ENCODE measurements at regions not wholly inside any gene's neighbourhood (a gene's known extent, or its start where the extent isn't known, plus 50 kb on each side); places are given as distances from the start of the nearest gene placed in this dataset.
A peak's percentile ranks its signal among the peaks of the same experiment; 100 is the strongest.

GRCh38 chr10:78191301-78191700 is 157.6 kb downstream of the RPS24 start:
- no peak for DNase-seq (ENCODE audit: extremely low read depth, low read depth)
- no peak for TF ChIP-seq CTCF (IDR thresholded peaks at IDR 0.05; ENCODE audit: low read depth, low read length, missing control alignments)
- H3K4me3 ChIP-seq (replicated peaks; ENCODE audit: low read depth, low read length), result no peak overlapping the region

GRCh38 chr10:78193189-78193588 is 159.5 kb downstream of the RPS24 start:
- TF ChIP-seq CTCF (IDR thresholded peaks at IDR 0.05; ENCODE audit: low read depth, low read length, missing control alignments), result no peak
- no peak for DNase-seq (ENCODE audit: extremely low read depth, low read depth)
- H3K4me3 ChIP-seq (replicated peaks; ENCODE audit: low read depth, low read length), result no peak overlapping the region

DNA sequence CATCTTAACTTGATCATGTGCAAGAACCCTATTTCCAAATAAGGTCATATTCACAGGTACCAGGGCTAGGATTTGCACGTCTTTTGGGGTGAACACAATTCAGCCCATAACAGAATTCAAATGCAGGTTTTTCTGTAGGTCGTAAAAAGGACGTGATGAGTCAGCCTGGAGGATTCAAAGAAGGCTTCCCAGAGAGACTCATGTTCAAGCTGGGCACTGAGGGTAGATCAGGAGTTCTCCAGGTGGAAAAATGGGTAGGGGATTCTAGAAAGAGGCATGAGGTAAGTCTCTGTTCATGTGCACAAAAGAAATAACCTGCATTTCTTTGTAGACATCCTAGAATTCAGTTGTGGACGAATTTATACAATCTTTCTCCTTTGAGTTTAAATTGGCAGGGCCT is 160.4 kb downstream of the RPS24 start:
- no peak overlapping the region for H3K4me3 ChIP-seq (replicated peaks; ENCODE audit: low read depth, low read length)
- TF ChIP-seq CTCF (IDR thresholded peaks at IDR 0.05; ENCODE audit: low read depth, low read length, missing control alignments), result no peak
- DNase-seq (ENCODE audit: extremely low read depth, low read depth), result no peak

GRCh38 chr10:78194539-78195402 is 161.1 kb downstream of the RPS24 start:
- H3K4me3 ChIP-seq (replicated peaks; ENCODE audit: low read depth, low read length), result no peak overlapping the region
- no peak for TF ChIP-seq CTCF (IDR thresholded peaks at IDR 0.05; ENCODE audit: low read depth, low read length, missing control alignments)
- DNase-seq (ENCODE audit: extremely low read depth, low read depth), result no peak

DNA sequence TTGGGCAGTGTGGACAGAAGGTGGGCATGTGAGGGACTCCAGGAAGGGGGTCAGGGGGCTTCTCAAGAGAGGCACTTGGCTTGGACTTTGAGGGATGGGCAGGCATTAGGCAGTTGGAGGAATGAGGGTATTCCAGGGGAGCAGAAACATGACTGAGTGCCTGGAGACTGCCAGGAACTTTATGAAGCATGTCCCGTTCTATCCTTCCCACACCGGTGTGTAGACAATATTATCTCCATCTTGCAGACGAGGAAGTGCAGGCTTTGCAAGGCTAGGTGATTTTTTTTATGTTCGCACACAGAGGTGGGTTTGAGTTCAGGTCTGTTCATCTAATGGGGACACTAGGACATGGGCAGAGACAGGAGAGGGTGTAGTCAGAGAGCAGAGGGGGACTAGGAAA is 162.7 kb downstream of the RPS24 start:
- H3K4me3 ChIP-seq (replicated peaks; ENCODE audit: low read depth, low read length), result no peak overlapping the region
- no peak for DNase-seq (ENCODE audit: extremely low read depth, low read depth)
- TF ChIP-seq CTCF (IDR thresholded peaks at IDR 0.05; ENCODE audit: low read depth, low read length, missing control alignments), result no peak

DNA sequence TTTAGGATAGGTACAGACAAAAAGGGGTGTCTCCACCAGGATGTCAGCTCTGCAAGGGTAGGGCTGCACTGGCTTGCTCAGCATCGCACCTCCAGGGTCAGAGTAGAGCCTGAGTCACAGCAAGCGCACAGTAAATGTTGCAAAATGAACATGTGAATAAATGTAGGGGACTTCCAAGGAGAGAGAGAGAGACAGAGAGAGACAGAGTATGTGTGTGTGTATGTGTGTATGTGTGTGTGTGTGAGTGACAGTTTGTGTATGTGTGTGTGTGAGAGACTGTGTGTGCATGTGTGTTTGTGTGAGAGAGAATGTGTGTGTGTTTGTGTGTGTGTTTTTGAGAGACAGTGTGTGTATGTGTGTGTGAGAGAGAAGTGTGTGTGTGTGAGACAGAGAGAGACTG is 163.3 kb downstream of the RPS24 start:
- no peak for TF ChIP-seq CTCF (IDR thresholded peaks at IDR 0.05; ENCODE audit: low read depth, low read length, missing control alignments)
- peak; percentile 29 for DNase-seq (ENCODE audit: extremely low read depth, low read depth)

More for the DNA sequence above, 163.3 kb downstream of the RPS24 start:
- no peak overlapping the region for H3K4me3 ChIP-seq (replicated peaks; ENCODE audit: low read depth, low read length)
